AG04450 (cell line): ENCODE measurements at regions not wholly inside any gene's neighbourhood (a gene's known extent, or its start where the extent isn't known, plus 50 kb on each side); places are given as distances from the start of the nearest gene placed in this dataset.

Experiments
- CTCF ChIA-PET: fragments of 300-600, 350-600 bp; formaldehyde crosslinking; extraction: SDS; loops from one replicate; lab custom pipeline; 2022; ENCODE audit warnings: antibody characterized with exemption, inconsistent platforms; lab: Charles Lee
- POLR2A ChIA-PET: fragments of 350-600 bp; formaldehyde crosslinking; extraction: SDS; loops from one replicate; lab custom pipeline; 2021; ENCODE audit warnings: antibody characterized with exemption, inconsistent platforms; lab: Yijun Ruan, JAX
- DNase-seq: peaks from one replicate; pipeline ENCODE4 v3.0.0-alpha.2; 2011; ENCODE audit warnings: low read depth, low spot score
- H3K27ac ChIP-seq: one replicate; pipeline ENCODE4 v1.5.1; 2012; ENCODE audit warnings: low read depth, low read length, control low read depth
- H3K27me3 ChIP-seq: one replicate; pipeline ENCODE4 v1.6.0; 2012; ENCODE audit warnings: low read length; ENCODE audit not compliant: control insufficient read depth, insufficient read depth
- H3K4me3 ChIP-seq: 2 replicates; pipeline ENCODE4 v1.5.1; 2011; ENCODE audit warnings: mild to moderate bottlenecking, low read depth, low read length, control low read depth
- H3K9me3 ChIP-seq: 2 replicates; pipeline ENCODE4 v1.5.1; 2012; ENCODE audit warnings: low read length; ENCODE audit not compliant: control insufficient read depth, insufficient read depth
- TF ChIP-seq, protein P1 (sequence below): IDR thresholded peaks from 2 replicates; pipeline ENCODE4 v1.5.1; 2011; ENCODE audit warnings: low read depth, low read length, control low read depth, inconsistent platforms

DNA sequence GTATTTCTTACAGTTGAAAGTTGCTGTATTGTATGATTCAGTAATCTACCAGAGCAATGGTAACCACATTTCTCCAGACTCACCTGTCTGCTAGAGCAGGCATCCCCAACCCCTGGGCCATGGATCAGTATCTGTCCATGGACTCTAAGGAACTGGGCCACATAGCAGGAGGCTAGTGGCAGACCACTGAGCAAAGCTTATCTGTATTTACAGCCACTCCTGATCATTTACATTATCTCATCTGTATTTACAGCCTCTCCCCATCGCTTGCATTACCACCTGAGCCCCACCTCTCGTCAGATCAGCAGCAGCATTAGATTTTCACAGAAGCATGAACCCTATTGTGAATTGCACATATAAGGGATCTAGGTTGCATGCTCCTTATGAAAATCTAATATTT is 60.3 kb upstream of the MANEA start:
- Histone ChIP-seq H3K9me3 (peaks cover 16% of the 10 kb centered on the region), H3K4me3 (no peak overlapping the region), H3K27me3 (no peaks in the 10 kb centered on the region), H3K27ac (no peak overlapping the region)
- ChIA-PET POLR2A (no interaction called here), CTCF (no interaction called here)
- DNase-seq, result no peak
- TF ChIP-seq, protein P1, sequence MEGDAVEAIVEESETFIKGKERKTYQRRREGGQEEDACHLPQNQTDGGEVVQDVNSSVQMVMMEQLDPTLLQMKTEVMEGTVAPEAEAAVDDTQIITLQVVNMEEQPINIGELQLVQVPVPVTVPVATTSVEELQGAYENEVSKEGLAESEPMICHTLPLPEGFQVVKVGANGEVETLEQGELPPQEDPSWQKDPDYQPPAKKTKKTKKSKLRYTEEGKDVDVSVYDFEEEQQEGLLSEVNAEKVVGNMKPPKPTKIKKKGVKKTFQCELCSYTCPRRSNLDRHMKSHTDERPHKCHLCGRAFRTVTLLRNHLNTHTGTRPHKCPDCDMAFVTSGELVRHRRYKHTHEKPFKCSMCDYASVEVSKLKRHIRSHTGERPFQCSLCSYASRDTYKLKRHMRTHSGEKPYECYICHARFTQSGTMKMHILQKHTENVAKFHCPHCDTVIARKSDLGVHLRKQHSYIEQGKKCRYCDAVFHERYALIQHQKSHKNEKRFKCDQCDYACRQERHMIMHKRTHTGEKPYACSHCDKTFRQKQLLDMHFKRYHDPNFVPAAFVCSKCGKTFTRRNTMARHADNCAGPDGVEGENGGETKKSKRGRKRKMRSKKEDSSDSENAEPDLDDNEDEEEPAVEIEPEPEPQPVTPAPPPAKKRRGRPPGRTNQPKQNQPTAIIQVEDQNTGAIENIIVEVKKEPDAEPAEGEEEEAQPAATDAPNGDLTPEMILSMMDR, result no peak

DNA sequence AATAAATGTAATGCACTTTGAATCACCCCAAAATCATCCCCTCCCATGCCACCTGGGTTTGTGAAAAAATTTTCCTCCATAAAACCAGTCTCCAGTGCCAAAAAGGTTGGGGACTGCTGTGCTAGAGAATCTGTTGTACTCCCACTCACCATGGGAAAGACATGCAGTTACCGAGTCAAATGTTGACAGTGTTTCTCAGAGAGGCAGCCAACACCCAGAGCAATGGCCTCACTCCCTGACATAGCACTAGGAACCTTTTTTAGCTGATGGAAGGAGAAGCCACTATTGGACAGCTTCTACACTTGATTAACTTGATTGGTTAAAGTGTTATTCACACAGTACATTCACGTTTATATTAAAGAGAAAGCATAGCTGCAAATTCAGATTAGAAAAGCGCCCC is 59.8 kb upstream of the MANEA start:
- TF ChIP-seq, protein P1, result no peak
- POLR2A ChIA-PET, result no interaction called here
- Histone ChIP-seq H3K9me3 (peaks cover 16% of the 10 kb centered on the region), H3K27me3 (no peaks in the 10 kb centered on the region), H3K4me3 (no peak overlapping the region), H3K27ac (no peak overlapping the region)
- CTCF ChIA-PET, result no interaction called here
- DNase-seq, result no peak

DNA sequence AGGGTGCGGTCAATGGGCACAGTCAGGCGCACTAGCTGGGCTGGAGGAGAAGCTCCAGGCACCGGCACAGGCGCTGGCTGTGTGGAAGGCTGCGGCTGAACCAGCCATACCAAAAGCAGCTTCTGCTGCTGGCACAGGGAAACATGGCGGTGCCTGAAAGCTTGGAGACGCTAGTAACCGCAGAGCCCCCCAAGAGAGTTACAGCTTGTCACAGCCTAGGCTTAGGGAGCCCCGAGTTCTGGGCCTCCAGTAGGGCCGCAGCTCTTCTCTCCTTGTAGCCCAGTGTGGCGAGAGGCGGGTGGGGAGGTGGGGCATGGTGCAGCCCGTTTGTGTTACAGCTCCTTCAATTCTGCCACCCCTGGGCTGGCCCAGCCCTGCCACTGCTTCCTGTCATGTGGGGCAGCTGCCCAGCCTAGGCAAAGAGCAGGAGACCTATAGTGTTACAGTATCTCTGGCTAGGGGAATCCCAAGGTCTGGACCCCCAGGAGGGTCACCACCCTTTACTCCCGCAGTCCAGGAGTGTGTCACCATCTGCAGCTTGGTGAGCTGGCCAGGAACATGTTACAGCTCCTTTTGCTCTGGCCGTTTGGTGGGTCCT is 58.6 kb upstream of the MANEA start:
- no peak for DNase-seq
- ChIA-PET CTCF (no interaction called here), POLR2A (no interaction called here)
- Histone ChIP-seq H3K27me3 (no peaks in the 10 kb centered on the region), H3K27ac (no peak overlapping the region), H3K4me3 (no peak overlapping the region), H3K9me3 (peaks cover 16% of the 10 kb centered on the region)
- TF ChIP-seq, protein P1, result no peak

DNA sequence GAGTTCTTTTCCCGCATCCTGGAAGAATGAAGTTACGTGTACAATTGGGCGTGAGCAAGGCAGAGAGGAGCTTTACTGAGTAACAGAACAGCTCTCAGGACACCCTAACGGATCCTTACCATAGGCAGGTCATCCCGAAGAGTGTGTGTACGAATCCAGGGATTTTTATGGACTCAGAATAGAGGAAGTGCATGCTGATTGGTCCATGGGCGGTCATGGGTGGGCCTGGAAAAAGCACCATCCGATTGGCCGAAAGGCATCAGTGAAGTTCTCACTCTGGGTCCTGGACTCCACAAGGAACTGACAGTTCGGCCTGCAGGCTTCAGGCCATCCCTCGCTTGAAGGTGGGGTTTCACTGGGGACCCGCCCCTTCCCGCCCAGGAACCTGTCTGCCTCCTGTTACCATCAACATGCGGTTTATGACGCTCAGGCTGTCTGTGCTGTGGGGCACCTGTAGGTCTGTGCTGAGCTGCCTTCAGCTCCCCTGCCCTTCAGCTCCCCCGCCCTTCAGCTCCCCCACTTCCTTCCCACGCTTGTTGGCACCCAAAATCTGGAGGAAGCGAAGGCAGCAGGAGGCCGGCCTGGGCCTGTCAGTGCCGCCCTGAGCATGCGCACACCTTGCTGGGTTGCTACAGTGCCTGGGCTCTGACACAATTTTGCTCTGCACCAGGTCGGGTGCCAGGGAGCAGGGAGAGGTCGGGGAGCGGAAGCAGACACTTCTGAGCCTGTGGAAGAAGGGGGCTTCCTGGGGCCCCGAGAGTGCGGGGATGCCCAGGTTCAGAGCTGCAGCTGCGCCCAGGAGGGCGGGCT is 57.9 kb upstream of the MANEA start:
- CTCF ChIA-PET, result no interaction called here
- POLR2A ChIA-PET, result no interaction called here
- TF ChIP-seq, protein P1, result no peak
- Histone ChIP-seq H3K9me3 (peaks cover 16% of the 10 kb centered on the region), H3K27me3 (no peaks in the 10 kb centered on the region), H3K4me3 (no peak overlapping the region), H3K27ac (no peak overlapping the region)
- DNase-seq, result no peak

DNA sequence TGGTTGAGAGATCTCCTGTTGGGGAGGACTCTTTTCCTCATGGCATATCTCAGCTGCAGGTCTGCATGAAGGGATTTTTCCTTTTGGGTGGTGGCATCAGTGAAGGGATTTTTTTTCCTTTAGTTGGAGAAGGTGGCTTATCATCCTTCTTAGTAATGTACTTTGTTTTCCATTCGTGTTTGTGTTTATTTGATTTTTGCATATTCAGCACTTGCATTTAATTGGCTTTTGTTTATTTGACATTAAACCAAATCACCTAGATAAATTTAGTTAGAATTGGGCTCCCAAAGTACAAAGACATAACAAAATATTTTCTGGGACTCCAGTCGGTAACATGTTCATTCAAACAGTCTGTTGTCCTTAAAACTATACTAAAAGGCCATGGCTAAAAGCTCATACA is 56.2 kb upstream of the MANEA start:
- no peak for DNase-seq
- TF ChIP-seq, protein P1, result no peak

More for the DNA sequence above, 56.2 kb upstream of the MANEA start:
- CTCF ChIA-PET, result no interaction called here
- H3K27ac ChIP-seq, result no peak overlapping the region
- H3K9me3 ChIP-seq, result peaks cover 16% of the 10 kb centered on the region
- H3K27me3 ChIP-seq, result no peaks in the 10 kb centered on the region
- H3K4me3 ChIP-seq, result no peak overlapping the region
- POLR2A ChIA-PET, result no interaction called here
